VCaP (cell line): ENCODE measurements at regions not wholly inside any gene's neighbourhood (a gene's known extent, or its start where the extent isn't known, plus 50 kb on each side); places are given as distances from the start of the nearest gene placed in this dataset.

ENCODE experiments used
- H3K27ac ChIP-seq: fragments of 450-650 bp; 2 replicates; pipeline ENCODE4 v1.5.1; 2017
- CTCF ChIP-seq: fragments of 450-650 bp; conservative IDR thresholded peaks from 2 replicates; pipeline ENCODE4 v1.5.1; 2017; ENCODE audit warnings: mild to moderate bottlenecking, moderate library complexity

- no peak for TF ChIP-seq CTCF
- no peak overlapping the region for H3K27ac ChIP-seq
Observed at GRCh38 chr2:14398641-14399040, 233.9 kb upstream of the LRATD1 start.

DNA sequence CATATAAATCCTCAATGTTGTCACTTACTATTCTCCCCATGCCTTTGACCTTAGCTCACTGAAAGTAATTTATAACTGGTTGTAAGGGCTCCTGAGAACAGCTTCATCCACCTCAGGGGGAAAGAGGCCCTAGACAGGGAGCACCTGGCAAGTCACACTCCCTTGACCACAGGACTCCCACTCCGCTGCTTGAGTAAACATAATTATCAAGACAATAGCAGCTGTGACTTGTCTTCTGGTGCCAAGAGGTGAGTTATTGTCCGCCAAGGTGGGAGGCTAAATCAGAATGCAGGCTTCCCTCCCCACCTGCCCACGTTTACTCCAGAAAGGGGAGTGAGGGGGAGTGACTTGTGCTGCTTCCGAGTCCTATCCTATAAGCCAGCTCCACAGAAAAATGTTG is 230.6 kb upstream of the LRATD1 start:
- no peak for TF ChIP-seq CTCF
- no peak overlapping the region for H3K27ac ChIP-seq

- no peak overlapping the region for H3K27ac ChIP-seq
- no peak for TF ChIP-seq CTCF
Observed at GRCh38 chr2:14408695-14409094, 223.8 kb upstream of the LRATD1 start.

DNA sequence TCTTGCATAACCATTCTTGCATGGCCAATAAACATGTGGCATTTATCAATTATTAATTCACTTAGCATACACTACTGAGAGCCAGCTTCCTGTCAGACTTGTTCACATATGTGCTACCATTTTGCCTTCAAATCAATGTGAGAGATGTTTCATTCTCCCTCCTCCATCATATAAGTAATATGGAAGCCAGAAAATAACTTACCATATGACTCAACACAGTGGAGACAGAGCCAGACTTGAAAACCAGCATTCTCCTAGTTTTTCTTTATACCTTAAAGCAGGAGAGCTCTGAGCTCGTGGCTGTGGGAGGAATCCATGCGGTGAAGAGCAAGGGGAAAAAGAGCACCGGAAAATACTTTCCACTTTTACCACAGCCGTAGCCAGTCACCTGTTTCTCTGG is 215.0 kb upstream of the LRATD1 start:
- no peak overlapping the region for H3K27ac ChIP-seq
- no peak for TF ChIP-seq CTCF

DNA sequence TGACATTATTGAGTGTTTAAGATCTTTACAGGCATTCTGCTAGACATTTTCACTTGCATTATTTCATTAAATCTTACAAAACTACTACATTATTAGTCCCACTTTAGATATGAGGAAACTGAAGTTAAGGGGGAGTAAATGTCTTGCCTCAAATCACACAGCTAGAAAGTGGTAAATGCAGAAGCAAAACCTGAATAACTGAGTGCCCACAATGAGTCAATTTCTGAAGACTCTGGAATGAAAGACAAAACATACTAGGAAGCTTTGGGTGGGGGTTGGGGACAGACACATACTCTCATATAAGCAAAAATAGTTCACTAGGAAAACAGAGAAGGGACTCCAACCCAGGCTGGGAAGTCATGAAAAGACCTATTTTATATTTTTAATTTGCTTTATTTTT is 214.4 kb upstream of the LRATD1 start:
- no peak for TF ChIP-seq CTCF
- no peak overlapping the region for H3K27ac ChIP-seq

DNA sequence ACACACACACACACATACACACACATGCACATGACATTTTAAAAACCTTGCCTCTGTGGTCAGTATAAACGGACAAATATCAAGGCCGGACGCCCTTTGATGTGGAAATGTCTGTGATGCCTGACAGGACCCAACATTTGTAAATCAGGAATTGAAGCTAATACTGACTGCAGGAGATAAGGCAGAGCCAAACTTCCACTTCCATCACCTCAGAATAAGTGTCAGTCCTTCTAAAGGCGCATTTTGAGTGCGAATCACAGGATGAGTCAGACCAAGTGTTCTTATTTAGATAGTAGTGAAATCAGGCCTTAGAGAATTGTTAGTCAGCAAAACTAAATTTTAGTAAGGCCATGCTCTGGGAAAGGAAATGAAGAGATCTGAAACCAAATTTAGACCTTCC is 211.7 kb upstream of the LRATD1 start:
- H3K27ac ChIP-seq: no peak overlapping the region
- no peak for TF ChIP-seq CTCF

- TF ChIP-seq CTCF: no peak
- no peak overlapping the region for H3K27ac ChIP-seq
Observed at GRCh38 chr2:14422426-14422825, 210.1 kb upstream of the LRATD1 start.
